PC-9 (cell line): ENCODE measurements at regions not wholly inside any gene's neighbourhood (a gene's known extent, or its start where the extent isn't known, plus 50 kb on each side); places are given as distances from the start of the nearest gene placed in this dataset.

ENCODE experiments used
- CTCF ChIP-seq: fragments of 200-600 bp; sonication (generic); conservative IDR thresholded peaks from 2 replicates; pipeline ENCODE4 v1.6.1; 2017; ENCODE audit warnings: mixed run types, antibody characterized with exemption, mild to moderate bottlenecking, moderate library complexity
- EZH2 ChIP-seq: fragments of 200-600 bp; sonication (generic); IDR thresholded peaks from 2 replicates; pipeline ENCODE4 v1.8.0; 2017; ENCODE audit warnings: antibody characterized with exemption, low read depth

- no peak for TF ChIP-seq CTCF
- TF ChIP-seq EZH2 = no peak
Measured at GRCh38 chr9:135336722-135337527, 142.7 kb upstream of the PPP1R26 start.
